ENCODE measurements at regions not wholly inside any gene's neighbourhood (a gene's known extent, or its start where the extent isn't known, plus 50 kb on each side); places are given as distances from the start of the nearest gene placed in this dataset.
"Not testable (repeated sequence)": the region's sequence is repeated elsewhere in the genome, so short reads cannot be mapped to it uniquely, and the experiment has no call there.

DNA sequence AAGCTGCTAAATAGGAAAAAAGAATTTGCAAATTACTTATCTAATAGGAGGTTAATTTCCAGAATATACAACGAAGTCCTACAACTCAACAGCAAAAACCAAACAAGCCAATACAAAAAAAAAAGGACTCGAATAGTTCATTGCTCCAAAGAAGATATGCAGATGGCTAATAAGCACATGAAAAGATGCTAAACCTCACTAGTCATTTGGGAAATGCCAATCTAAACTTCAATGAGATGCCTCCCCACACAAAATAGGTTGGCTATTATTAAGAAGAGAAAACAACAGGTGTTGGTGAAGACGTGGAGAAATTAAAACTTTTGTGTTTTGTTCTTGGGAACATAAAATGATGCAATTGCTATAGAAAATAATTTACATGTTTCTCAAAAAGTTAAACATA lies 1634.4 kb upstream of the DDX18 start:
- intact Hi-C loops (cut with DNase I, micrococcal nuclease): no loop called here
- Histone ChIP-seq H3K36me3 (ENCODE audit: low read depth) (no peaks in the 10 kb centered on the region), H3K9me3 (peaks cover 40% of the 10 kb centered on the region), H3K4me3 (no peak overlapping the region), H3K4me1 (ENCODE audit: low read depth) (no peaks in the 10 kb centered on the region)
- ATAC-seq: no peak
- no peak for DNase-seq
- TF ChIP-seq CTCF (IDR thresholded peaks at IDR 0.05): no peak

GRCh38 chr2:116190684-116191083 lies 1623.8 kb upstream of the DDX18 start:
- intact Hi-C loops (cut with DNase I, micrococcal nuclease); H3K4me3 ChIP-seq: not testable (repeated sequence)

DNA sequence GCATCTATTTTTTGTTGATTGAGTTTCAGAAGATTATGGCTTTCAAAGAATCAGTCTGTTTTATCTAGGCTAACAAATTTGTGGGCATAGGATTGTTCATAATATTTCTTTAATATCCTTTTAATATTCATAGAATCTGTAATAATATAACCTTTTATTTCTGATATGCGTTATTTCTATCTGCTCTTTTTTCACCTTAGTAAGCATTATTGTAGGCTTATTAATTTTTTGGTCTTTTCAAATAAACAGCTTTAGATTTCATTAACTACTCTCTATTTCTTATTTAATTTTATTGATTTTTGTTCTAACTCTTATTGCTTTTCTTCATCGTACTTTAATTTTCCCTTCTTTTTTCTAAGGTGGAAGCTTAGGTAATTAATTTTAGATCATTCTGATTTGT lies 1614.4 kb upstream of the DDX18 start:
- DNase-seq (no peak), ATAC-seq (no peak)
- Histone ChIP-seq H3K4me1 (ENCODE audit: low read depth) (no peaks in the 10 kb centered on the region), H3K4me3 (no peak overlapping the region), H3K9me3 (peaks cover 42% of the 10 kb centered on the region), H3K36me3 (ENCODE audit: low read depth) (no peaks in the 10 kb centered on the region)
- intact Hi-C loops (cut with DNase I, micrococcal nuclease): no loop called here
- TF ChIP-seq CTCF (IDR thresholded peaks at IDR 0.05): no peak

More at GRCh38 chr2:116190684-116191083, 1623.8 kb upstream of the DDX18 start:
- not testable (repeated sequence) for DNase-seq; ATAC-seq; H3K36me3 ChIP-seq (ENCODE audit: low read depth); H3K4me1 ChIP-seq (ENCODE audit: low read depth)
- peaks cover 63% of the 10 kb centered on the region for H3K9me3 ChIP-seq

- H3K4me1 ChIP-seq (ENCODE audit: low read depth): no peaks in the 10 kb centered on the region
- intact Hi-C loops (cut with DNase I, micrococcal nuclease): no loop called here
- TF ChIP-seq CTCF (IDR thresholded peaks at IDR 0.05): no peak
- no peak overlapping the region for H3K4me3 ChIP-seq
- DNase-seq (no peak), ATAC-seq (no peak)
- H3K9me3 ChIP-seq: peaks cover 46% of the 10 kb centered on the region
- no peaks in the 10 kb centered on the region for H3K36me3 ChIP-seq (ENCODE audit: low read depth)
Measured at GRCh38 chr2:116211719-116212118, 1602.8 kb upstream of the DDX18 start.

DNA sequence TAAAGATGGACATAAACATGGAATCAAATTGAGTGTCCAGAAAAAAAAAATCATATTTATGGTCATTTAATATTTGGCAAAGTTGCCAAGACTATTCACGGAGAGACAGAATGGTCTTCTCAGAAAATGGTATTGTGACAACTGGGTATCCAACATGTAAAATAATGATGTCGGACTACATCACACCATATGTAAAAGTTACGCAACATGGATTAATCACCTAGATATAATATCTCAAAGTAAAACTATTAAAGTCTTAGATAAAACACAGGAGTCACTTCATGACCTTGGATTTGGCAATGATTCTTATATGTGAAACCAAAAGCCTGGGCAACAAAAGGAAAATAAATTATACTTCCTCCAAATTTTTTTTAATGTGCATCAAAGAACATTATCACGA lies 1591.7 kb upstream of the DDX18 start:
- H3K4me1 ChIP-seq (ENCODE audit: low read depth): no peaks in the 10 kb centered on the region
- H3K36me3 ChIP-seq (ENCODE audit: low read depth): no peaks in the 10 kb centered on the region
- no peak for DNase-seq
- H3K9me3 ChIP-seq: peaks cover 46% of the 10 kb centered on the region
- no peak for ATAC-seq
- no peak overlapping the region for H3K4me3 ChIP-seq
- no peak for TF ChIP-seq CTCF (IDR thresholded peaks at IDR 0.05)
- intact Hi-C loops (cut with DNase I, micrococcal nuclease): no loop called here

GRCh38 chr2:116223912-116224311 lies 1590.6 kb upstream of the DDX18 start:
- Histone ChIP-seq H3K9me3 (peaks cover 49% of the 10 kb centered on the region), H3K4me1 (ENCODE audit: low read depth) (no peaks in the 10 kb centered on the region), H3K36me3 (ENCODE audit: low read depth) (no peaks in the 10 kb centered on the region), H3K4me3 (no peak overlapping the region)
- TF ChIP-seq CTCF (IDR thresholded peaks at IDR 0.05): no peak
- DNase-seq (no peak), ATAC-seq (no peak)
- intact Hi-C loops (cut with DNase I, micrococcal nuclease): no loop called here

All from mucosa of descending colon (tissue), 3 donors.